ENCODE measurements at regions not wholly inside any gene's neighbourhood (a gene's known extent, or its start where the extent isn't known, plus 50 kb on each side); places are given as distances from the start of the nearest gene placed in this dataset.

GRCh38 chr14:28870033-28870564, 103.5 kb downstream of the FOXG1 start:
- no peak for TF ChIP-seq CTCF (IDR thresholded peaks at IDR 0.05; ENCODE audit: borderline replicate concordance, control extremely low read depth, extremely low read depth, insufficient read depth, missing control alignments)
- no peak for DNase-seq (ENCODE audit: low spot score)
- in situ Hi-C loops (cut with MboI; ENCODE audit: low sequenced_read_pairs, unreplicated experiment), result no loop called here

DNA sequence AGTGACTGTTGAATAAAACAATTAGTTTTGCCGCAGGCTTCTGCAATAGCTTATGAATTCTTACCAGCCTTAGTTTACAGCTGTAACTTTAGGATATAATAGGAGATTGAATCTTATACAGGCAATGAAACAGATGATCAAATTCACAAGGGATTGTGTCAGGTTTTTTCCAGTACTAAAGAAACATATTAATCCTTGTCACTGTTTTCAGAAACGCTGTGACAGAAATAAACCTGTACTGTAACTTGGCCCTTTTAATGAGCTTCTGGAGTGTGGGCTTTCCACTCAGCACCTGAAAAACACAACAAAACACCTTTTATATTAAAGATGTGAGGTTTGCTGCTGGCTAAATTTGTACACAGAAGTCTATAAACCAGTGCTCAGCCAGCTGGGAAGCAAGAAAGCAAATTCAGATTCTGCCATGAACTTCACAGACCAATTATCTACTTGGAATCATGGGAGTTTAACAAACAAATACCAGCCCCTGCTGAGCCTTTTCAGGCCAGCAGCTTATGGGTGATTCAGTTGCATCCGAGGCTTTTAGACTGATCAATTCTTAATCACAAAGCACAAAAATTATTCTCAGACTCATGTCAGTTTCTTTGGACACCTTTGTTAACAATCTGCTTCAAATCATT, 109.5 kb downstream of the FOXG1 start:
- in situ Hi-C loops (cut with MboI; ENCODE audit: low sequenced_read_pairs, unreplicated experiment), result no loop called here
- no peak for DNase-seq (ENCODE audit: low spot score)
- TF ChIP-seq CTCF (IDR thresholded peaks at IDR 0.05; ENCODE audit: borderline replicate concordance, control extremely low read depth, extremely low read depth, insufficient read depth, missing control alignments), result no peak

GRCh38 chr14:28876572-28876945, 110.0 kb downstream of the FOXG1 start:
- in situ Hi-C loops (cut with MboI; ENCODE audit: low sequenced_read_pairs, unreplicated experiment), result no loop called here
- DNase-seq (ENCODE audit: low spot score), result no peak
- TF ChIP-seq CTCF (IDR thresholded peaks at IDR 0.05; ENCODE audit: borderline replicate concordance, control extremely low read depth, extremely low read depth, insufficient read depth, missing control alignments), result no peak

- no peak for TF ChIP-seq CTCF (IDR thresholded peaks at IDR 0.05; ENCODE audit: borderline replicate concordance, control extremely low read depth, extremely low read depth, insufficient read depth, missing control alignments)
- no peak for DNase-seq (ENCODE audit: low spot score)
- in situ Hi-C loops (cut with MboI; ENCODE audit: low sequenced_read_pairs, unreplicated experiment), result no loop called here
Measured at GRCh38 chr14:28877923-28878322, 111.3 kb downstream of the FOXG1 start.

DNA sequence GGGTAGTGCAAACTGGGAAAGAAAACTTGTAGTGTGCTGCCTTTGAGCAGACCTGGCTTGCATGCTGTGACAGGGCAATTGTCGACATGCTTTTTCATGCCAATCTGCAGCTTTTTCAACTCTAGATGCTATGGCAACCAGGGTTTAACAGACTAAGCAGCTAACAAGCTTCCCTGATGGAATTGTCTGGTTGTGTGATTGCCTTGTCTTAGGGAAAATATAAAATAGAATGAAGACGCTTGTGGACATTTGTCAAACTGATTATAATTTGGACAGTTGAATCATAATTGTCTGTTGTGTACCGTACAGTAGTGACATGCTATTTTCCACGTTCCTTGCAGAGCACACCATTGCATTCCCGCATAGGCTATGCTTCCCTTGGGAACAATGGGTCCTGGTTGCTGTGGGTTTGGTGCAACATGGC, 113.0 kb downstream of the FOXG1 start:
- no peak for DNase-seq (ENCODE audit: low spot score)
- in situ Hi-C loops (cut with MboI; ENCODE audit: low sequenced_read_pairs, unreplicated experiment), result no loop called here
- TF ChIP-seq CTCF (IDR thresholded peaks at IDR 0.05; ENCODE audit: borderline replicate concordance, control extremely low read depth, extremely low read depth, insufficient read depth, missing control alignments), result no peak

DNA sequence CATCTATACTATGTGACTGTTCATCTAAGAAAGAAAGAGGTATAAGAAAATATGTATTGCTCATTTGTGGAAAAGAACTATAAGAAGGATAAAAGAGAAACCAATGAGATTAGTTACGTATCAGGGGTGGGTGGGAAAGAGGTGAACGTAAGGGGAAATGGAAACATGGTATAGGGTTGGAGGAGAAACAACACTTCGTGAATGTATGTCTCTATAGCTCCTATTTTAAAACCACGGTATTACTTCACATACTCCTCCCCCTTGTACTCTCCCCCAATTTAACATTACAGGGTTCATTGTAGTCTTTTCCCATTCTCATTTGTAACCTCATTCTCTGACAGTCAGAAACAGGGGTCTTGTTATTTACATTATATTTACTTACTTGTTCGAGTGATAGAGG, 120.4 kb downstream of the FOXG1 start:
- in situ Hi-C loops (cut with MboI; ENCODE audit: low sequenced_read_pairs, unreplicated experiment), result no loop called here
- DNase-seq (ENCODE audit: low spot score), result no peak
- TF ChIP-seq CTCF (IDR thresholded peaks at IDR 0.05; ENCODE audit: borderline replicate concordance, control extremely low read depth, extremely low read depth, insufficient read depth, missing control alignments), result no peak

Data from GM13976 (cell line).